Lower leg skin (tissue), 4 donors: ENCODE measurements at regions not wholly inside any gene's neighbourhood (a gene's known extent, or its start where the extent isn't known, plus 50 kb on each side); places are given as distances from the start of the nearest gene placed in this dataset.
"Not testable (repeated sequence)": the region's sequence is repeated elsewhere in the genome, so short reads cannot be mapped to it uniquely, and the experiment has no call there.

ENCODE experiments used
- DNase-seq, 2 donors: peaks; one replicate each; pipeline ENCODE4 v3.0.0-alpha.2; 2019; ENCODE audit warnings: low spot score in 2 of 2
- H3K4me3 ChIP-seq: fragments of 200-600 bp; sonication (generic); 2 replicates; pipeline ENCODE4 v1.5.1; 2017; ENCODE audit warnings: mild to moderate bottlenecking, low read depth; ENCODE audit not compliant: poor library complexity, severe bottlenecking
- CTCF ChIP-seq, 3 donors: fragments of 450-650 bp; IDR thresholded peaks; one replicate each; pipeline ENCODE4 v1.5.1; 2016; ENCODE audit warnings: antibody characterized with exemption in 3 of 3, mild to moderate bottlenecking in 3 of 3, moderate library complexity in 2 of 3
- POLR2A ChIP-seq, 2 donors: fragments of 450-650 bp; IDR thresholded peaks; one replicate each; pipeline ENCODE4 v1.6.1; 2016 to 2017; ENCODE audit warnings: antibody characterized with exemption in 2 of 2, mild to moderate bottlenecking in 1 of 2, moderate library complexity in 1 of 2
- WGBS, 2 donors: methylation state at CpG; one replicate each; pipeline ENCODE4 v1.1.5; 2018; 5-methylcytosine and 5-hydroxymethylcytosine counted together
- intact Hi-C: fragments of 100-400 bp; cut with DNase I; formaldehyde crosslinking; loops from one replicate; pipeline ENCODE4 v1.15.0; 2023; ENCODE audit warnings: low total_unique reads

DNA sequence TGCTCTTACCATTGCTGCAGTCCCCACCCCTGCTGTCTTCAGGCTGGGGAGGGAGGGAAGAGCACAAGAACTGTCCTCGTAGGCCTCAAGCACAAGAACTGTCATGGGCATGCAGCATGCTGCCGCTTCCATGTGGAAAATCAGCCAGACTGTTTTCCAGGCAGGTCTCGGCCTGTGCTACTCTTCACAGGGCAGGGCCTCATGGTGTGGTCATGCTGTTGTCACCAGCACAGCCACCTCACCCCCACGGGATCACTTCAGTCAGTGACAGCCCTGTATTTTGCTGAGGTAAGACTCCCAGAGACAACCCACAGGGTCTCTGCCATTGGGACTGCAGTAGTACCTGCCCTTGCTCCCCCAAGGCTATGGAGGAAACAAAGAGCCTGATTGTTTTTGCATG lies 205.3 kb downstream of the NAP1L3 start:
- WGBS, 2 donors: 72% methylated on average over 4 of the region's 4 CpGs; no CpG with 5 or more reads in 1 of the 2 donors
- intact Hi-C loops: no loop called here

GRCh38 chrX:93466383-93466782 lies 207.0 kb downstream of the NAP1L3 start:
- intact Hi-C loops: no loop called here
- no peak for TF ChIP-seq CTCF (IDR thresholded peaks at IDR 0.05)
- no peak for TF ChIP-seq POLR2A (IDR thresholded peaks at IDR 0.05)
- 68 to 79% methylated on average over 1 of the region's 1 CpG for WGBS, 2 donors
- H3K4me3 ChIP-seq: no peak overlapping the region
- DNase-seq: no peak

More for the DNA sequence above, 205.3 kb downstream of the NAP1L3 start:
- no peak overlapping the region for H3K4me3 ChIP-seq
- no peak for TF ChIP-seq CTCF (IDR thresholded peaks at IDR 0.05)
- TF ChIP-seq POLR2A (IDR thresholded peaks at IDR 0.05): no peak
- DNase-seq: peak in 1 of 2 donors; percentile 65

DNA sequence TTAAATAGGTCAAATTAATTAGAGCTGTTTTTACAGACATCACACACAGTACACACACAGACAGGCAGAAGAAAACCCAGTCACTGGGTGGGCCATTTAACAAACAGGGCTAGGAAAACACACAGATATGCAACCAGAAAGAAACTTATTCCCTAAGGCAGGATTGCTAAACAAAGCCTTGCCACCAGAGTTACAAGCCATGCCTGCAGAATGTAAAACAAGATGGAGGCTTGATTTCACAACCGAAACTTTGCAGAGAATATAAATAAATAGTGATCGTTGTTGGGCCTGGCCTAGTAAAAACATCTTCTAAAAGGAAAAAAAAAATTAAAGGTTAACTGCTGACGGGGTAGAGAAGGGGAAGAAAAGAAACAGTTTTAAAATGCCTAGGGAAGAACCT lies 212.3 kb downstream of the NAP1L3 start:
- DNase-seq: no peak
- no peak overlapping the region for H3K4me3 ChIP-seq
- intact Hi-C loops: no loop called here
- WGBS, 2 donors: 10 to 54% methylated on average over 3 of the region's 3 CpGs
- TF ChIP-seq CTCF (IDR thresholded peaks at IDR 0.05): no peak
- TF ChIP-seq POLR2A (IDR thresholded peaks at IDR 0.05): no peak

DNA sequence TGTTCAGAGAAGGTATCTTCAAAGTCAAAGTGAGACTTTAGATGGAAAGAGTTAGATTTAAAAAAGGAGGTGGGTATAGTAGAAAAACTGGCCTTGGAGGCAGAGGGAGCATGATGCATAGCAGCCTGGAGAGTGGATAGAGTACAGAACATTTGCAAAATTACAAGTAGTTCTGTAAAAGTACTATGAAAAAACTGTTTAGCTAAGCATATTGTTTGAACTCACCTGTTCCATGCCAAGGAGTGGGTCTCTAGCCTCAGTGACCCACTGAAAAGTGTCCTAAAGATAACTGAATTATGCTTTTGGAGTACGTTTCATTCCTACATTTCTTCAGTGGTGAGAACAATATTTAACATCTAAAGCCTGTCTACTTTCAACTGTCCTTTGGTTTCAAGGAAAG lies 218.9 kb downstream of the NAP1L3 start:
- TF ChIP-seq POLR2A (IDR thresholded peaks at IDR 0.05) (no peak), CTCF (IDR thresholded peaks at IDR 0.05) (no peak)
- 65 to 85% methylated on average over 1 of the region's 1 CpG for WGBS, 2 donors
- no peak overlapping the region for H3K4me3 ChIP-seq
- no peak for DNase-seq
- intact Hi-C loops: no loop called here

DNA sequence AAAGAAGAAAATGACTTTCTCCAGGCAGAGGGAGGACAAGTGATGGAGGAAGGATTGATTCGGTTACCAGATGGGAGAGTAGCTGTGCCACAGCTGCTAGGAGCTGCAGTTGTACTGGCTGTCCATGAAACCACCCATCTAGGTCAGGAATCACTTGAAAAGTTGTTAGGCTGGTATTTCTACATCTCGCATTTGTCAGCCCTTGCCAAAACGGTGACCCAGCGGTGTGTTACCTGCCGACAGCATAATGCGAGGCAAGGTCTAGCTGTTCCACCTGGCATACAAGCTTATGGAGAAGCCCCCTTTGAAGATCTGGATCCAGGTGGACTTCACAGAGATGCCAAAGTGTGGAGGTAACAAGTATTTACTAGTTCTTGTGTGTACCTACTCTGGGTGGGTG lies 238.7 kb downstream of the NAP1L3 start:
- intact Hi-C loops, H3K4me3 ChIP-seq, DNase-seq: not testable (repeated sequence)
- WGBS, 2 donors: 32 to 65% methylated on average over 6 of the region's 6 CpGs

DNA sequence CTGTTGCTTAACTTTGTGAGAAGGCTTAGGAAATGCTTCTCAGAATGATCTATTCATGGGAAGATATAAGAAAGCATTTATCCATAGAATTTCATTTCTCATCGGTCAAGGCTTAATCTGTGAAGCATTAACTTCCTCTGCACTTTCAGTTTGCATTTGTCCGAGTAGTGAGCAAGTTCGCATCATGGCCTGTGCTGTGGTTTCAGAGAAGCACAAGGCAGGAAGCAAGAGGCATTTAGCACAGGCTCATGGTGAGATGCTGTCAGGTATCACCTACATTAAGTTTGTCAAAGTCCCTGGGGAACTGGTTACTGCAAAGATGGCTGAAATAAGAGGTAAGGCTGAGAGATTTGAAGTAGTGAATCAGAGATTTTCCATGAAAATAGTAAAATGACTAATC lies 244.9 kb downstream of the NAP1L3 start:
- H3K4me3 ChIP-seq: no peak overlapping the region
- TF ChIP-seq CTCF (IDR thresholded peaks at IDR 0.05): no peak
- TF ChIP-seq POLR2A (IDR thresholded peaks at IDR 0.05): no peak
- intact Hi-C loops: no loop called here
- no peak for DNase-seq
- WGBS, 2 donors: 88 to 91% methylated on average over 3 of the region's 3 CpGs
